ENCODE measurements at regions not wholly inside any gene's neighbourhood (a gene's known extent, or its start where the extent isn't known, plus 50 kb on each side); places are given as distances from the start of the nearest gene placed in this dataset.
"Not testable (repeated sequence)": the region's sequence is repeated elsewhere in the genome, so short reads cannot be mapped to it uniquely, and the experiment has no call there.

DNA sequence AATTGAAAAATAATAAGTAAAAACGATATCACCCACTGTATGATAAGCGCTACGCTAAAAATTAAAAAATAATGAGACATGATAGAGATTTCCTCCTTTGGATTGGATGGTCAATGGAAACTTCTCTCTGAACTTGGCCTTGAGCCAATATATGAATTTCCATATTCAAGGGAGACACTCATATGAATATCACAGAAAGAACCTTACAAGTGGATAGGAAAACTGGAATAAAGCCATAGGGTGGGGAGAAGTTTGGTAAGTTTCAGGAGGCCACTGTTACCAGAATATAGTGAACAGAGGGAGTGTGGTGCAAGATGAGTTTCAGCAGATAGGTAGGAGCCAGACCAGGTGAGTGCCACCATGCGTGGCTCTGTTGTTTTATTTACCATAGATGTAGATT lies 147.2 kb downstream of the SEM1 start:
- H3K4me3 ChIP-seq (ENCODE audit: low read length), result no peak overlapping the region
- no peak for DNase-seq (ENCODE audit: low read depth)
- TF ChIP-seq, protein P1, sequence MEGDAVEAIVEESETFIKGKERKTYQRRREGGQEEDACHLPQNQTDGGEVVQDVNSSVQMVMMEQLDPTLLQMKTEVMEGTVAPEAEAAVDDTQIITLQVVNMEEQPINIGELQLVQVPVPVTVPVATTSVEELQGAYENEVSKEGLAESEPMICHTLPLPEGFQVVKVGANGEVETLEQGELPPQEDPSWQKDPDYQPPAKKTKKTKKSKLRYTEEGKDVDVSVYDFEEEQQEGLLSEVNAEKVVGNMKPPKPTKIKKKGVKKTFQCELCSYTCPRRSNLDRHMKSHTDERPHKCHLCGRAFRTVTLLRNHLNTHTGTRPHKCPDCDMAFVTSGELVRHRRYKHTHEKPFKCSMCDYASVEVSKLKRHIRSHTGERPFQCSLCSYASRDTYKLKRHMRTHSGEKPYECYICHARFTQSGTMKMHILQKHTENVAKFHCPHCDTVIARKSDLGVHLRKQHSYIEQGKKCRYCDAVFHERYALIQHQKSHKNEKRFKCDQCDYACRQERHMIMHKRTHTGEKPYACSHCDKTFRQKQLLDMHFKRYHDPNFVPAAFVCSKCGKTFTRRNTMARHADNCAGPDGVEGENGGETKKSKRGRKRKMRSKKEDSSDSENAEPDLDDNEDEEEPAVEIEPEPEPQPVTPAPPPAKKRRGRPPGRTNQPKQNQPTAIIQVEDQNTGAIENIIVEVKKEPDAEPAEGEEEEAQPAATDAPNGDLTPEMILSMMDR (conservative IDR thresholded peaks at IDR 0.05; ENCODE audit: low read length), result no peak

DNA sequence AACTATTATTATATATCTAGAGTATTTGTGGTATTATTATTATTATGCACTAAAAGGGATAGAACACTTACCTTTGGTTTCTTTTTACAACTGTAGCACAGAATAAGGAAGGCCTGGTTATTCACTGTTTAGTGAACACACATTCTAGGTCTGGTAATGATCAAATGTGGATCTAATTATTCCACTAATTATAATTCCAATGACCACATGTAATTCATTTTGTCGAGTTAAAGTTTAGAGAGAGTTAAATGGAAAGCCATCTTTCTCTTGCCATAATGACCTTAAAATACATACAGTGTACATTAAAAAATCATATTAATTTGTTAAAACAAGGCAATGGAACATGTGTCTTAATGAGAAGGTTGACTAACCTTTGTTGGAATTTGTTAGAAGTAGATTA lies 147.8 kb downstream of the SEM1 start:
- TF ChIP-seq, protein P1 (conservative IDR thresholded peaks at IDR 0.05; ENCODE audit: low read length), result no peak
- no peak overlapping the region for H3K4me3 ChIP-seq (ENCODE audit: low read length)
- no peak for DNase-seq (ENCODE audit: low read depth)

DNA sequence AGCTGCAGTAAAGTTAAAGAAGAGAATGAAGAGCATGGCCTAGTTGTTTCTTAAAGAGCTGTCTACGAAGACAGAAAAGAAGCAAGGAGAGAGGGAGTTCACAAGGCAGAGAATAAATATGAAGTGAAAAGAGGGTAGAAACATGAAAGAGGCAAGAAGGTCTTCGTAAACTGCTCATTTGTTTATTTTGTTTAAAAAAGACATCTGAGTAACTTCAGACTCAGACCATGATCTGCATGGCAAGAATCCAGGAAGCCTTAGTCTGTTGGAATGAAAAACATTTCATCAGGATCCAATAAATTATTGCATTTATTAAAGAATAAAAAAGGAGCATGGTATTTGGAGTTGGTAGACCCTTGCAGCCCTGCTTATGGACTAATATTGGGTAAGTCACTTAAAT lies 151.1 kb downstream of the SEM1 start:
- DNase-seq (ENCODE audit: low read depth), result no peak
- H3K4me3 ChIP-seq (ENCODE audit: low read length), result no peak overlapping the region
- TF ChIP-seq, protein P1 (conservative IDR thresholded peaks at IDR 0.05; ENCODE audit: low read length), result no peak

DNA sequence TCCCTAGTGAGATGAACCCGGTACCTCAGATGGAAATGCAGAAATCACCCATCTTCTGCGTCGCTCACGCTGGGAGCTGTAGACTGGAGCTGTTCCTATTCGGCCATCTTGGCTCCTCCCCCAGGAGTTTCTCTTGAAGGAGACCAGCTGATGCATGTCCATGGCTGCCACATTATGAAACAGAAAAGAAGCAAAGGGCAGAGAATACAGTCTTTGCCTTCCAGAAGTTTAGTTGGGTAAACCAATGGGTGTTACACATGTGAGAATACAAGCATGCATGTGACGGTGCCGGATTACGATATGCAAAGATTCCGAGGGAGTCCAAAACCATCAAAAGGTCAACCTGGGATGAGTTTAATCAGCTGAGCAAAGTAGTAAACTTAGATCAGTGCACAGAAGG lies 151.6 kb downstream of the SEM1 start:
- no peak overlapping the region for H3K4me3 ChIP-seq (ENCODE audit: low read length)
- no peak for DNase-seq (ENCODE audit: low read depth)
- TF ChIP-seq, protein P1 (conservative IDR thresholded peaks at IDR 0.05; ENCODE audit: low read length), result no peak

DNA sequence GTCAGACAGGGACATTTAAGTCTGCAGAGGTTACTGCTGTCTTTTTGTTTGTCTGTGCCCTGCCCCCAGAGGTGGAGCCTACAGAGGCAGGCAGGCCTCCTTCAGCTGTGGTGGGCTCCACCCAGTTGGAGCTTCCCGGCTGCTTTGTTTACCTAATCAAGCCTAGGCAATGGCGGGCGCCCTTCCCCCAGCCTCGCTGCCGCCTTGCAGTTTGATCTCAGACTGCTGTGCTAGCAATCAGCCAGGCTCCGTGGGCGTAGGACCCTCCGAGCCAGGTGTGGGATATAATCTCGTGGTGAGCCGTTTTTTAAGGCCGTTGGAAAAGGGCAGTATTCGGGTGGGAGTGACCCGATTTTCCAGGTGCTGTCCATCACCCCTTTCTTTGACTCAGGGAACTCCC lies 152.0 kb downstream of the SEM1 start:
- H3K4me3 ChIP-seq (ENCODE audit: low read length); DNase-seq (ENCODE audit: low read depth): not testable (repeated sequence)

DNA sequence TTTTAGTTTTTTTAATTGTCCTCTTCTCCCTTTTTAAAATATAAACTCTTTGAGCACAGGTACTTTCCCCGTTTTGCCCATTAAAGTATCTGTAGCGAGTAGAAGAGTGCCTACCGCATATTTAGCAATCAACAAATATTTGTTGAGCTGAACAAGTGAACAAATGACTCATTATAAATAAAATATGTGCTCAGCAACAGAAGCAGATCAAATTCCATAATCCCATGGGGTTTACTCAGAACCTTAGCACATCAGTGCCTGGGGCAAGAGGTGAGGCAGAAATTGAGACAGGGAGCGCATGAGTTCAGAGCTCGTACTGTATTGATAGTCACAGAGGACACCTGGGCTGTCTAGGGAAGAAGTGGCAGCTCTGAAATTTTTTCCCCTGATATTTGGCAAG lies 161.0 kb downstream of the SEM1 start:
- H3K4me3 ChIP-seq (ENCODE audit: low read length), result no peak overlapping the region
- TF ChIP-seq, protein P1 (conservative IDR thresholded peaks at IDR 0.05; ENCODE audit: low read length), result no peak
- no peak for DNase-seq (ENCODE audit: low read depth)

DNA sequence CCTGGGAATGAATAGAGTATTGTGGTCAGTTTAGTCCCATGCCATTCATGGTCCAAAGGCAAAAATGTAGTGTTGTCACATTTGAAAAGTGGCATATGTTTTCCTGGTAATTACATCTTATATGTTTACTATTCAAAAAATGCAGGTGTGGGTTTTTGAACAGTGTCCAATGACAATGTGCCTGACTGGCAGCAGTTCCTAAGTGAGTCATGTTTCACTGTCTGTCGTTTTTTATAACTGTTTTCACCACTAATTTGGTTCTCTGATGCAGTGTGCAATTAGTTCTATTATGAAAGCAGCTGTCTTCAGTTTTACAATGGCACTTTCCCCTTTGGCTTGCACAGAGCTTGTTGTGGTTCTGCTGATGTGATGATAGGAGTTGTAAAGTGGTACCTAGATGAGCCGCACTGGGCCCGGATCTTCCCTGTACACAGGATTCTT lies 162.3 kb downstream of the SEM1 start:
- DNase-seq (ENCODE audit: low read depth), result no peak
- H3K4me3 ChIP-seq (ENCODE audit: low read length), result no peak overlapping the region
- TF ChIP-seq, protein P1 (conservative IDR thresholded peaks at IDR 0.05; ENCODE audit: low read length), result no peak

DNA sequence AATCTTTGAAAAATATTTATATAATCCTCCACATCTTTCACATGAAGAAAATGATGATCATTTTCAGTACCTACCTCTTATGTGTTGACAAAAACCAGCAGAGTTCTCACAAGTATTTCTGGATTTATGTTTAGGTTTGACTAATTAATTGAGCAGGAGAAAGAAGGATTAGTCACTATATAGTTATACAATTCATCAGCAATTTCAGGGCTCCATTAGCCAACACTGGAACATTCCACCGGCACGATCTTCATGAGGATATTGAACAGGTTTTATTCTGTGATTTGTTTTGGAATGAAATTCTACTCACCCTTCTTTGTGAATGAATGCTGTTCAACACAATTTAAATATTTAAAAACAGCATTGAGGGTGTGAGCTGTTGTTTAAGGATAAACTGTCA lies 163.2 kb downstream of the SEM1 start:
- no peak for DNase-seq (ENCODE audit: low read depth)
- TF ChIP-seq, protein P1 (conservative IDR thresholded peaks at IDR 0.05; ENCODE audit: low read length), result no peak
- H3K4me3 ChIP-seq (ENCODE audit: low read length), result no peak overlapping the region

Data from AG10803 (cell line).